Ishikawa (cell line): ENCODE measurements at regions not wholly inside any gene's neighbourhood (a gene's known extent, or its start where the extent isn't known, plus 50 kb on each side); places are given as distances from the start of the nearest gene placed in this dataset.

ENCODE experiments used
- EGR1 ChIP-seq: IDR thresholded peaks from 2 replicates; pipeline ENCODE4 v1.6.1; 2012
- EP300 ChIP-seq: IDR thresholded peaks from 2 replicates; pipeline ENCODE4 v1.6.1; 2012; ENCODE audit warnings: borderline replicate concordance
- TCF12 ChIP-seq: IDR thresholded peaks from 2 replicates; pipeline ENCODE4 v1.6.1; 2012; ENCODE audit warnings: low read depth
- ZBTB7A ChIP-seq: IDR thresholded peaks from 2 replicates; pipeline ENCODE4 v1.6.1; 2012; ENCODE audit warnings: low read depth

- TF ChIP-seq EP300 (no peak), ZBTB7A (no peak), EGR1 (no peak), TCF12 (no peak)
These were observed 71.9 kb upstream of the SPDL1 start for GRCh38 chr5:169511708-169512107.
